Prostate gland (tissue), 2 donors: ENCODE measurements at regions not wholly inside any gene's neighbourhood (a gene's known extent, or its start where the extent isn't known, plus 50 kb on each side); places are given as distances from the start of the nearest gene placed in this dataset.

Source experiments
- DNase-seq: peaks from one replicate; pipeline ENCODE4 v3.0.0-alpha.2; 2019; ENCODE audit warnings: low spot score
- H3K27ac ChIP-seq, 2 donors: fragments of 200-600 bp; sonication (generic); 2 replicates each; pipeline ENCODE4 v1.5.1; 2017 to 2019
- H3K27me3 ChIP-seq: fragments of 200-600 bp; sonication (generic); replicated peaks from 2 replicates; pipeline ENCODE4 v1.5.1; 2019; ENCODE audit not compliant: insufficient read depth
- H3K36me3 ChIP-seq, 2 donors: fragments of 200-600 bp; sonication (generic); 1 replicate in 1 of 2; 2 replicates in 1 of 2; pipeline versions ENCODE4 v1.5.1 to v1.8.1; 2017 to 2019
- H3K4me1 ChIP-seq: fragments of 200-600 bp; sonication (generic); replicated peaks from 2 replicates; pipeline ENCODE4 v1.5.1; 2019
- H3K4me3 ChIP-seq, 2 donors: fragments of 200-600 bp; sonication (generic); 2 replicates each; pipeline ENCODE4 v1.5.1; 2017 to 2019
- H3K9me3 ChIP-seq: fragments of 200-600 bp; sonication (generic); 2 replicates; pipeline ENCODE4 v1.5.1; 2017
- CTCF ChIP-seq, 4 experiments: fragments of 200-600 bp in 2 of 4; fragments of 450-650 bp in 2 of 4; sonication (generic) in 2 of 4; IDR thresholded peaks; 1 replicate in 3 of 4; 2 replicates in 1 of 4; pipeline ENCODE4 v1.5.1; 2016 to 2019; ENCODE audit warnings: antibody characterized with exemption in 4 of 4, mild to moderate bottlenecking in 2 of 4, moderate library complexity in 2 of 4
- POLR2A ChIP-seq: fragments of 450-650 bp; IDR thresholded peaks from one replicate; pipeline ENCODE4 v1.6.1; 2016; ENCODE audit warnings: antibody characterized with exemption, mild to moderate bottlenecking
- POLR2AphosphoS5 ChIP-seq: sonication (generic); formaldehyde crosslinking; IDR thresholded peaks from one replicate; pipeline ENCODE4 v1.6.1; 2017; ENCODE audit warnings: antibody characterized with exemption
- WGBS: methylation state at CpG from one replicate; pipeline ENCODE4 v1.1.5; 2018; 5-methylcytosine and 5-hydroxymethylcytosine counted together
- intact Hi-C: fragments of 100-400 bp; cut with DNase I; formaldehyde crosslinking; loops from one replicate; pipeline ENCODE4 v1.14.2; 2022

DNA sequence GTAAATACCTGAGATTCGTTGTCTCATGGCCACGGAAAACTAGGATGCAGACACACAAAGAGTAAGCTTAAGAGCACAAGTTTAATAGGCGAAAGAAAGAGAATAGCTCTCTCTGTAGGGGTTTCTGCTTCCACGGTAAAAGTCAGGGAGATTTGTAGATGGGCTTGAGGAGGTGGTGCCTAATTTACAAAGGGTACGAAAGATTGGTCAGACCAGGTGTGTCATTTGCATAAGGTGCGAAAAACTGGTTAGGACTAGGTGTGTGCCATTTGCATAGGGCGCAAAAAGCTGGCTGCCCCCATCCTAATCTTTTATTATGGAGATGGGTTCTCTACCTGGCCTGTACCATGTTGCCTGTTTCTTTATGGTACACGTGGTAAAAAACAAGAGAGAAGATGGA lies 170.5 kb upstream of the DOK6 start:
- Histone ChIP-seq H3K4me1 (no peaks in the 10 kb centered on the region), H3K9me3 (no peaks in the 10 kb centered on the region), H3K27me3 (no peaks in the 10 kb centered on the region), H3K27ac (no peak overlapping the region), H3K4me3 (no peak overlapping the region), H3K36me3 (no peaks in the 10 kb centered on the region)
- intact Hi-C loops = no loop called here
- no peak for DNase-seq
- 68% methylated on average over 8 of the region's 8 CpGs for WGBS
- TF ChIP-seq POLR2A (no peak), POLR2AphosphoS5 (no peak), CTCF (IDR thresholded peaks at IDR 0.05) (no peak)

- H3K4me1 ChIP-seq = no peaks in the 10 kb centered on the region
- H3K27ac ChIP-seq = no peak overlapping the region
- whole genome bisulfite sequencing = 99% methylated on average over 3 of the region's 3 CpGs
- H3K36me3 ChIP-seq = no peaks in the 10 kb centered on the region
- H3K4me3 ChIP-seq = no peak overlapping the region
- H3K9me3 ChIP-seq = no peaks in the 10 kb centered on the region
- TF ChIP-seq CTCF (IDR thresholded peaks at IDR 0.05) = no peak
- no peak for TF ChIP-seq POLR2A
- no peak for TF ChIP-seq POLR2AphosphoS5
- intact Hi-C loops = no loop called here
- DNase-seq = no peak
- H3K27me3 ChIP-seq = no peaks in the 10 kb centered on the region
These were observed 167.1 kb upstream of the DOK6 start for GRCh38 chr18:69233465-69234054.

GRCh38 chr18:69239849-69240674 lies 160.6 kb upstream of the DOK6 start:
- Histone ChIP-seq H3K4me3 (no peak overlapping the region), H3K27ac (no peak overlapping the region), H3K36me3 (no peaks in the 10 kb centered on the region), H3K4me1 (no peaks in the 10 kb centered on the region), H3K27me3 (no peaks in the 10 kb centered on the region), H3K9me3 (no peaks in the 10 kb centered on the region)
- TF ChIP-seq POLR2A (no peak), CTCF (IDR thresholded peaks at IDR 0.05) (no peak), POLR2AphosphoS5 (no peak)
- intact Hi-C loops = no loop called here
- no peak for DNase-seq
- WGBS = 91% methylated on average over 4 of the region's 4 CpGs

GRCh38 chr18:69246027-69246426 lies 154.7 kb upstream of the DOK6 start:
- Histone ChIP-seq H3K27ac (no peak overlapping the region), H3K27me3 (no peaks in the 10 kb centered on the region), H3K4me1 (no peaks in the 10 kb centered on the region), H3K36me3 (no peaks in the 10 kb centered on the region), H3K9me3 (no peaks in the 10 kb centered on the region), H3K4me3 (no peak overlapping the region)
- WGBS = 54% methylated on average over 4 of the region's 4 CpGs
- TF ChIP-seq POLR2AphosphoS5 (no peak), CTCF (IDR thresholded peaks at IDR 0.05) (no peak), POLR2A (no peak)
- no peak for DNase-seq
- intact Hi-C loops = no loop called here
